Activated CD4-positive, alpha-beta T cell treated with anti-CD3 and anti-CD28 coated beads, Interleukin-2, amount 10 ng/mL, durations not matched to agents 24 days and 14 days (primary cell): ENCODE measurements at regions not wholly inside any gene's neighbourhood (a gene's known extent, or its start where the extent isn't known, plus 50 kb on each side); places are given as distances from the start of the nearest gene placed in this dataset.

Experiments used
- DNase-seq: peaks from one replicate; pipeline ENCODE4 v3.0.0; 2022
- H3K27ac Mint-ChIP-seq: one replicate; pipeline ENCODE4 v1.8.0; 2022; ENCODE audit warnings: mild to moderate bottlenecking, mixed read lengths
- H3K27me3 Mint-ChIP-seq: one replicate; pipeline ENCODE4 v1.8.0; 2022; ENCODE audit warnings: mixed read lengths
- H3K36me3 Mint-ChIP-seq: one replicate; pipeline ENCODE4 v1.8.0; 2022; ENCODE audit warnings: low read depth, mild to moderate bottlenecking, mixed read lengths
- H3K4me1 Mint-ChIP-seq: one replicate; pipeline ENCODE4 v1.8.0; 2021; ENCODE audit warnings: mixed read lengths
- H3K4me3 Mint-ChIP-seq: one replicate; pipeline ENCODE4 v1.8.0; 2022; ENCODE audit warnings: mild to moderate bottlenecking, moderate library complexity, mixed read lengths
- H3K9me3 Mint-ChIP-seq: one replicate; pipeline ENCODE4 v1.8.0; 2021; ENCODE audit warnings: mixed read lengths
- intact Hi-C: fragments of 100-400 bp; cut with micrococcal nuclease; formaldehyde crosslinking; loops from one replicate; pipeline ENCODE4 v1.15.1; 2023

DNA sequence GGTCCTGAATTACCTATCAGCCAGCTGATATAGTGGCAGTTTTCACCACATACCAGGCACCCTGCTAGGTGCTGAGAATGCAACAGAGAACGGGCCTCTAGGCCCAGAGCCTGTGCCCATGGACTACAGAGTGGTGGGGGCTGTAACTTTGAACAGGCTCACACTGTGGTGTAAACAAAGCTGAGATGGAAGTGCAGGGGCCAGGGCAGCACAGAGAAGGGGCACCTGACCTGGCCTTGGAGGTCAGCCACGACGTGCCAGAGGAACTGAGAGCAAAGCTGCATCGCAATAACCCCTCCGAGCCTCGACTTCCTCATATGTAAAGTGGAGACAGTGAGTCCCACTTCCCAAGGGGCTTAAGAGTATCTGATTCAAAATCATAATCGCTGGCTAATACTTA is 105.8 kb downstream of the MAFB start:
- Mint-ChIP-seq H3K27ac (no peak overlapping the region), H3K27me3 (no peaks in the 10 kb centered on the region)

GRCh38 chr20:40582531-40582930 is 106.5 kb downstream of the MAFB start:
- H3K27me3 Mint-ChIP-seq = no peaks in the 10 kb centered on the region
- H3K9me3 Mint-ChIP-seq = no peaks in the 10 kb centered on the region
- H3K36me3 Mint-ChIP-seq = no peaks in the 10 kb centered on the region
- no peak for DNase-seq
- intact Hi-C loops = no loop called here
- H3K27ac Mint-ChIP-seq = no peak overlapping the region
- no peak overlapping the region for H3K4me3 Mint-ChIP-seq
- no peaks in the 10 kb centered on the region for H3K4me1 Mint-ChIP-seq

More for the DNA sequence above, 105.8 kb downstream of the MAFB start:
- intact Hi-C loops = no loop called here
- no peaks in the 10 kb centered on the region for H3K4me1 Mint-ChIP-seq
- H3K9me3 Mint-ChIP-seq = no peaks in the 10 kb centered on the region
- no peak for DNase-seq
- no peaks in the 10 kb centered on the region for H3K36me3 Mint-ChIP-seq
- no peak overlapping the region for H3K4me3 Mint-ChIP-seq

DNA sequence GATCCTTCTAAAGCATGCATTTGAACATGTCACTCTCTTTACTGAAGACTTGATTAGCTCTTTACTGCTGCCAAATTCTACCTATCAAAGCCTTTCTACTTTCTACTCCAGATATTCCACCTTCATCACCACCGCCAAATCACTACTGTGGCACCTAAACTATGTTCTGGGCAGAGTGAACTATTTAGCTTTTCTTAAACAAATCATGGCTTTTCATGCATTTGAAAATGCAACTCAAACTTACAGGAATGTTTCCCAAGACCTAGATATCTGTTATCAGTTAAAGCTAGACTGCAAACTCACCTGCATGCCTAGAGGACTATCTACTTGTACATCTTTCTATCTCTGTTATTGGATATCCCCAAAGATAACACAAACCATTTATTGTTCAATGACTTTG is 109.3 kb downstream of the MAFB start:
- Mint-ChIP-seq H3K4me3 (no peak overlapping the region), H3K9me3 (no peaks in the 10 kb centered on the region), H3K27me3 (peaks cover 2% of the 10 kb centered on the region), H3K36me3 (no peaks in the 10 kb centered on the region), H3K27ac (no peak overlapping the region), H3K4me1 (no peaks in the 10 kb centered on the region)
- intact Hi-C loops = no loop called here
- no peak for DNase-seq

- H3K4me3 Mint-ChIP-seq = no peak overlapping the region
- H3K9me3 Mint-ChIP-seq = no peaks in the 10 kb centered on the region
- H3K36me3 Mint-ChIP-seq = no peaks in the 10 kb centered on the region
- no peaks in the 10 kb centered on the region for H3K4me1 Mint-ChIP-seq
- H3K27me3 Mint-ChIP-seq = peaks cover 2% of the 10 kb centered on the region
- H3K27ac Mint-ChIP-seq = no peak overlapping the region
- intact Hi-C loops = no loop called here
- no peak for DNase-seq
Observed at GRCh38 chr20:40578961-40579360, 110.1 kb downstream of the MAFB start.

GRCh38 chr20:40575851-40576250 is 113.2 kb downstream of the MAFB start:
- intact Hi-C loops = no loop called here
- Mint-ChIP-seq H3K36me3 (no peaks in the 10 kb centered on the region), H3K4me1 (no peaks in the 10 kb centered on the region), H3K9me3 (no peaks in the 10 kb centered on the region), H3K4me3 (no peak overlapping the region), H3K27me3 (peaks cover 2% of the 10 kb centered on the region), H3K27ac (no peak overlapping the region)
- no peak for DNase-seq

- no peak overlapping the region for H3K27ac Mint-ChIP-seq
- no peak for DNase-seq
- no peaks in the 10 kb centered on the region for H3K9me3 Mint-ChIP-seq
- H3K27me3 Mint-ChIP-seq = peaks cover 2% of the 10 kb centered on the region
- no peaks in the 10 kb centered on the region for H3K36me3 Mint-ChIP-seq
- H3K4me1 Mint-ChIP-seq = no peaks in the 10 kb centered on the region
- intact Hi-C loops = no loop called here
- H3K4me3 Mint-ChIP-seq = no peak overlapping the region
Observed at GRCh38 chr20:40572251-40572650, 116.8 kb downstream of the MAFB start.

- H3K36me3 Mint-ChIP-seq = no peaks in the 10 kb centered on the region
- H3K27ac Mint-ChIP-seq = no peak overlapping the region
- intact Hi-C loops = no loop called here
- H3K27me3 Mint-ChIP-seq = peaks cover 2% of the 10 kb centered on the region
- H3K9me3 Mint-ChIP-seq = no peaks in the 10 kb centered on the region
- no peak overlapping the region for H3K4me3 Mint-ChIP-seq
- no peaks in the 10 kb centered on the region for H3K4me1 Mint-ChIP-seq
- DNase-seq = no peak
Observed at GRCh38 chr20:40571639-40572038, 117.4 kb downstream of the MAFB start.

- Mint-ChIP-seq H3K36me3 (no peaks in the 10 kb centered on the region), H3K27ac (no peak overlapping the region), H3K4me1 (no peaks in the 10 kb centered on the region), H3K9me3 (no peaks in the 10 kb centered on the region), H3K4me3 (no peak overlapping the region), H3K27me3 (no peaks in the 10 kb centered on the region)
- DNase-seq = no peak
- intact Hi-C loops = no loop called here
Observed at GRCh38 chr20:40568200-40568599, 120.8 kb downstream of the MAFB start.

GRCh38 chr20:40565682-40566040 is 123.4 kb downstream of the MAFB start:
- H3K4me3 Mint-ChIP-seq = no peak overlapping the region
- no peak for DNase-seq
- H3K4me1 Mint-ChIP-seq = no peaks in the 10 kb centered on the region
- intact Hi-C loops = no loop called here
- no peaks in the 10 kb centered on the region for H3K9me3 Mint-ChIP-seq
- no peaks in the 10 kb centered on the region for H3K27me3 Mint-ChIP-seq
- no peak overlapping the region for H3K27ac Mint-ChIP-seq
- H3K36me3 Mint-ChIP-seq = no peaks in the 10 kb centered on the region

DNA sequence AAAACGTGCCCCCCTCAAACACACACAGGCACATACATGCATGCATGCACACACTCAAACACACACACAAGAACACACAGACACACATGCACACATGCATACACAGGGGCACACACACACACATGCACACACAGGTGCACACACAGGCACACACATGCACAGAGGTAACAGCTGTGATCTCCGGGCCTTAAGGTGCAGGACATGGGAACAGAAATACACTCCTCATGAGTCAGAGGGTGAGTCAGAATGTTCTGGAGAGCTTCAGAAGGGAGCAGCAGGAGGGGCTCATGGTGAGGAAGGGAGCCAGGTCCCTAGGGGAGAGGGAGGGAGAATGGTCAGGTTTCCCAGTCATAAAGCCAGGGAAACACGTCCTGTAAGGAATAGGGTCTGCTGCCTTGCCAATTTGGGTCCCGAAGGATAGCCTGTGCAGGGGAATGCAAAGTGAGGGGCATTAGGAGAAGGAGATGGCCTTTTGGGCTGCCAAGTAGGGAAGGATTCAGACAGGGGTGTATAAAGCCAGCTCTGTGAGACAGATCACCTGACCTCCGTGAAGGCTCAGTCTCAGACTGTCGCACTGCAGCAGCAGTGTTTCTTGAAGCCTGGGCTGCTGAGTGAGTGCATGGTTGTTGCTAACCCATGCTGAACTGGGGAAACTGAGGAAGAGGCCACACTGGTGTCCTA is 123.9 kb downstream of the MAFB start:
- Mint-ChIP-seq H3K4me1 (no peaks in the 10 kb centered on the region), H3K27me3 (no peaks in the 10 kb centered on the region), H3K36me3 (no peaks in the 10 kb centered on the region), H3K27ac (no peak overlapping the region), H3K4me3 (no peak overlapping the region), H3K9me3 (no peaks in the 10 kb centered on the region)
- intact Hi-C loops = no loop called here
- no peak for DNase-seq

- H3K9me3 Mint-ChIP-seq = no peaks in the 10 kb centered on the region
- no peaks in the 10 kb centered on the region for H3K36me3 Mint-ChIP-seq
- no peak overlapping the region for H3K27ac Mint-ChIP-seq
- H3K27me3 Mint-ChIP-seq = no peaks in the 10 kb centered on the region
- H3K4me1 Mint-ChIP-seq = no peaks in the 10 kb centered on the region
- intact Hi-C loops = no loop called here
- no peak overlapping the region for H3K4me3 Mint-ChIP-seq
- DNase-seq = no peak
Observed at GRCh38 chr20:40563296-40563950, 125.6 kb downstream of the MAFB start.

GRCh38 chr20:40562031-40562430 is 127.0 kb downstream of the MAFB start:
- Mint-ChIP-seq H3K36me3 (no peaks in the 10 kb centered on the region), H3K9me3 (no peaks in the 10 kb centered on the region), H3K4me1 (no peaks in the 10 kb centered on the region), H3K27ac (no peak overlapping the region), H3K4me3 (no peak overlapping the region), H3K27me3 (no peaks in the 10 kb centered on the region)
- DNase-seq = no peak
- intact Hi-C loops = no loop called here

GRCh38 chr20:40561187-40561586 is 127.8 kb downstream of the MAFB start:
- Mint-ChIP-seq H3K27ac (no peak overlapping the region), H3K4me3 (no peak overlapping the region), H3K4me1 (no peaks in the 10 kb centered on the region), H3K27me3 (no peaks in the 10 kb centered on the region), H3K36me3 (no peaks in the 10 kb centered on the region), H3K9me3 (no peaks in the 10 kb centered on the region)
- DNase-seq = no peak
- intact Hi-C loops = no loop called here

DNA sequence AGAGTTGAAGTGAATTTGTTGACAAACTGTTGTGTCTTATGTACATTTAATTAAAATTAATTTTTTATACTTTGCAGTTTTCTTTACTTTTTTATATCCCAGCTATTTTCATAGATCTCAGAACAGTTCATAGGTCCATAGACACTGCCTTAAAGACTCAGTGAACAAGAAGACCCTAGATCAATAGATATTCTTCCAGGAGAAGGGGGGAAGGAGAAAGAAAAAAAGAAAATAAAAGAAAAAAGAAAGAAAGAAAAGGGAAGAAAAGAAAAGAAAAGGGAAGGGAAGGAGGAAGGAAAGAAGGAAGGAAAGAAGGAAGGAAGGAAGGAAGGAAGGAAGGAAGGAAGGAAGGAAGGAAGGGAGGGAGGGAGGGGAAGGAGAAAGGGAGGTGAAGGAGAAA is 130.8 kb downstream of the MAFB start:
- Mint-ChIP-seq H3K4me3 (no peak overlapping the region), H3K4me1 (no peaks in the 10 kb centered on the region)
- intact Hi-C loops = no loop called here

GRCh38 chr20:40551125-40551530 is 137.9 kb downstream of the MAFB start:
- Mint-ChIP-seq H3K36me3 (no peaks in the 10 kb centered on the region), H3K9me3 (no peaks in the 10 kb centered on the region), H3K4me1 (no peaks in the 10 kb centered on the region), H3K4me3 (no peak overlapping the region), H3K27ac (no peak overlapping the region), H3K27me3 (peaks cover 4% of the 10 kb centered on the region)
- intact Hi-C loops = no loop called here
- DNase-seq = no peak

More for the DNA sequence above, 130.8 kb downstream of the MAFB start:
- Mint-ChIP-seq H3K27me3 (peaks cover 3% of the 10 kb centered on the region), H3K27ac (no peak overlapping the region), H3K9me3 (no peaks in the 10 kb centered on the region), H3K36me3 (no peaks in the 10 kb centered on the region)
- no peak for DNase-seq
